BE2C (cell line): ENCODE measurements at regions not wholly inside any gene's neighbourhood (a gene's known extent, or its start where the extent isn't known, plus 50 kb on each side); places are given as distances from the start of the nearest gene placed in this dataset.

Source experiments
- DNase-seq: peaks from one replicate; pipeline ENCODE4 v3.0.0-alpha.2; 2020
- H3K27me3 ChIP-seq: fragments of 250-450 bp; sonication (Bioruptor Pico); 2 replicates; pipeline ENCODE4 v1.5.1; 2020; ENCODE audit warnings: mild to moderate bottlenecking
- H3K36me3 ChIP-seq: fragments of 250-450 bp; sonication (Bioruptor Pico); 2 replicates; pipeline ENCODE4 v1.5.1; 2020; ENCODE audit warnings: mild to moderate bottlenecking
- H3K4me1 ChIP-seq: fragments of 250-450 bp; sonication (Bioruptor Pico); 2 replicates; pipeline ENCODE4 v1.5.1; 2020
- H3K4me3 ChIP-seq: 2 replicates; pipeline ENCODE4 v1.5.1; 2011; ENCODE audit warnings: low read depth, low read length
- H3K9me3 ChIP-seq: fragments of 250-450 bp; sonication (Bioruptor Pico); 2 replicates; pipeline ENCODE4 v1.5.1; 2020
- TF ChIP-seq, protein P1 (sequence below): IDR thresholded peaks from 2 replicates; pipeline ENCODE4 v1.5.1; 2012; ENCODE audit warnings: mild to moderate bottlenecking, low read depth, low read length

DNA sequence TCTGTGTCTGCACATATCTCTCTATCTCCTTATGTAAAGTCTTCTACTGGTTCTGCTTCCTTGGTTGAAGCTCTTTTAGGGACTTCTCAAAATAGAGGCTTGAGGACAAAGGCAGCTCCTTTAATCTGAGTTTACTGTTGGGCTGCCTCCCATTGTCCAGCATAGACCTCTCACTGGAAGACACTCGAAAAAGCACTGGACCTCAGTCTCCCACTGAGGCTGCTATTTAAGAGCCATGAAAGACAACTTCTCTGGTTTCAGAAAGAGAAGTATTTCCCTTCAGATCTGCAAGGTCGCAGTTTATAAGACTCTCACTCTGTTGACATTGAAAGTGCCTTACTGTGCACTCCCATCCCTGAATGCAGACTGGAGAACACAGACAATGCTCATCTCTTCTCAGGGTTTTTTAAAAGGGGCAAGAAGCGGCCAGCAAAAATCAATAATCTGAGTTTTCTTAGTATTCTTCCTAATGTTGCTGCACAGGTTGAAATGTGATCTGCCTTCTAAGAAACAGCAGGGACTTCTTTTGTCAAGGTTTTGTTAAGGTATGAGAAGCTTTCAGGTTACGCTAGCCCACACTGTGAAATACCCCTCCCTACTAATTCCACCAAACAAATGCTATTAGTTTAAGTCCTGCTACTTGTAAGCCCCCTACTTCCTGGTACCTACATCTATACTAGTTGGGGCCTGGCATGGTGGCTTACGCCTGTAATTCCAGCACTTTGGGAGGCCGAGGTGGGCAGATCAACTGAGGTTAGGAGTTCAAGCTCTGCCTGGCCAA, 450.0 kb upstream of the SLC10A2 start:
- TF ChIP-seq, protein P1, sequence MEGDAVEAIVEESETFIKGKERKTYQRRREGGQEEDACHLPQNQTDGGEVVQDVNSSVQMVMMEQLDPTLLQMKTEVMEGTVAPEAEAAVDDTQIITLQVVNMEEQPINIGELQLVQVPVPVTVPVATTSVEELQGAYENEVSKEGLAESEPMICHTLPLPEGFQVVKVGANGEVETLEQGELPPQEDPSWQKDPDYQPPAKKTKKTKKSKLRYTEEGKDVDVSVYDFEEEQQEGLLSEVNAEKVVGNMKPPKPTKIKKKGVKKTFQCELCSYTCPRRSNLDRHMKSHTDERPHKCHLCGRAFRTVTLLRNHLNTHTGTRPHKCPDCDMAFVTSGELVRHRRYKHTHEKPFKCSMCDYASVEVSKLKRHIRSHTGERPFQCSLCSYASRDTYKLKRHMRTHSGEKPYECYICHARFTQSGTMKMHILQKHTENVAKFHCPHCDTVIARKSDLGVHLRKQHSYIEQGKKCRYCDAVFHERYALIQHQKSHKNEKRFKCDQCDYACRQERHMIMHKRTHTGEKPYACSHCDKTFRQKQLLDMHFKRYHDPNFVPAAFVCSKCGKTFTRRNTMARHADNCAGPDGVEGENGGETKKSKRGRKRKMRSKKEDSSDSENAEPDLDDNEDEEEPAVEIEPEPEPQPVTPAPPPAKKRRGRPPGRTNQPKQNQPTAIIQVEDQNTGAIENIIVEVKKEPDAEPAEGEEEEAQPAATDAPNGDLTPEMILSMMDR, result no peak
- no peak for DNase-seq
- no peak overlapping the region for H3K4me3 ChIP-seq
- peaks cover 9% of the 10 kb centered on the region; the same call in 1 of the 2 replicates for H3K4me1 ChIP-seq
- no peaks in the 10 kb centered on the region for H3K36me3 ChIP-seq
- no peaks in the 10 kb centered on the region for H3K27me3 ChIP-seq
- no peaks in the 10 kb centered on the region for H3K9me3 ChIP-seq

DNA sequence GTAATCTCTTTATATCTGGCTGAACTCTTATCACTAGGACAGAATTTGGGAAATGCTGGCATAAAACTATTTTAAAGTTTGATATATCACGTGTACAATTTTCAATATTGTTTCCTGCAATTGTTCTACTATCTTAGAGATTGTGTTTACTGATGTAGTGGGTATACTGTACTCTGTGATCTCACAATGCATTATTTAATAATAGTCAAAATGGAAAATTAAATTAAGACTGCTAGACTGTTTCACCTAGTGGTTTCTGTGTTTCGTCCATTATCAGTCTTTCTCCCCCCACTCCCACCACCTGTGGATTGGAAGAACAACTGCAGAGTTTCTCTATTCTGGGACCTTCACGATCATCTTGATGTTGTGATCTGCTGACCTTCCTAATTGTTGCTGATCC, 449.2 kb upstream of the SLC10A2 start:
- TF ChIP-seq, protein P1, result no peak
- no peaks in the 10 kb centered on the region for H3K9me3 ChIP-seq
- H3K4me3 ChIP-seq, result no peak overlapping the region
- no peaks in the 10 kb centered on the region for H3K36me3 ChIP-seq
- DNase-seq, result peak; percentile 38
- H3K27me3 ChIP-seq, result no peaks in the 10 kb centered on the region
- peaks cover 9% of the 10 kb centered on the region; the same call in 1 of the 2 replicates for H3K4me1 ChIP-seq

DNA sequence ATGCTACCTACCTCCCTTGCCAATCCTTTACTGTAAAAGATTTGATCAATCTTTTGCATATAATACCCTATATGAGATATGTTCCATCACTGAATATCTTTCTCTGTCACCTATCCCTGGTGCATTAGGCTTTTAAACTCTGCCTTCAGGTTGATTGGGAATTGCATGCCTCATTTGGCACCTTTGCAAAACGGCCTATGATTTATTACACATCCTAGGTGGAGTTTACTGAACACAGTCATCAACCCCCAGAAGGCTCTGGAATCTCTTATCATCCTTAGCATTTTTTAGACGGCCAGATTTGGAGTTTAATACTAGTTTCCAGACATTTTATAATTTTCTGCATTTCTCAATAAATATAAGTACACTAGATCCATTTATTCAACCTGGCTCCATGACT, 448.4 kb upstream of the SLC10A2 start:
- no peak for DNase-seq
- no peaks in the 10 kb centered on the region for H3K27me3 ChIP-seq
- no peaks in the 10 kb centered on the region for H3K9me3 ChIP-seq
- H3K4me3 ChIP-seq, result no peak overlapping the region
- H3K4me1 ChIP-seq, result peaks cover 9% of the 10 kb centered on the region; the same call in 1 of the 2 replicates
- TF ChIP-seq, protein P1, result no peak
- H3K36me3 ChIP-seq, result no peaks in the 10 kb centered on the region

DNA sequence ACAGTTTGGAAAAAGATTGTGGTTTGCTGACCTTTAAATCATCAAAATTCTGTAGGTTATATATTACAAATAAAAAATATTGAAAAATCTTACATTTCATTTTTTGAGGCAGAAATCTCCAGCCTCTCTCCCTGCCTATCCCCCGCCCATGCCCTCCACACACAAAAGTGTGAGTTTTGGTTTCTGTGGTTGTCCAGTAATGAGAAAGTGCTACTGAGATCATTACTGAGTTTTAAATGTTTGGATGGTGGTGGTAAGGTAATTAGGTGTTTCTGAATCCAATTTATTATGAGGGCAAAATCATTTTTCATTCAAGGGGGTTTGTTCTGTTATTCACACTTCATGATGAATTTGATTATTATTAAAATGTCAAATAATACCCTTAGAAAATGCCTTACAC, 448.0 kb upstream of the SLC10A2 start:
- H3K27me3 ChIP-seq, result no peaks in the 10 kb centered on the region
- H3K36me3 ChIP-seq, result no peaks in the 10 kb centered on the region
- no peak overlapping the region for H3K4me3 ChIP-seq
- H3K4me1 ChIP-seq, result peaks cover 9% of the 10 kb centered on the region; the same call in 1 of the 2 replicates
- no peaks in the 10 kb centered on the region for H3K9me3 ChIP-seq
- TF ChIP-seq, protein P1, result no peak
- DNase-seq, result no peak

DNA sequence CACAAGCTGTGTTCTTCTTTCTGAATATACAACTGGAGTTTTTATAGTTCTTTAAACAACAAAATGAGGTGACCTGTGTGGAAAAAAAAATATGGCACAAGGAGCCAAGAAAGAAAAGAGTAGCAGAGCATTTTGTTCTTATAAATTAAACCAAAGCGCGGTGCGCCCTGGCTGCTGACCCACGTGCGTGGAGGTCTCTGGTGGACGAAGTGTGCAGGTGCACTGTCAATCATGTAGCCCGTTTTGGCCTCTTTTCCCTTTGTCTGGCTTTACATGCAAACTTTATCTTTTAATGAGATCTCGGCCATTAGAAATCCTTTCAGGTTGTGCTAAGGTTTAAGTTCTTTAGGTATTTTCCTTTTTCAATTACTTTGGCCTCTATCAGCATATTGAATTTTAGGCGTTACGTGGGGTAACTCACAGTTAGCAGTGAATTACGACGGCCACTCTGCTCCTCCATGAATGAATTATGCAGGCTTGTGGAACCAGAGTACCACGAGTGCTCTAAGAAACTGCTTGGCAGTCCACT, 443.9 kb upstream of the SLC10A2 start:
- H3K4me3 ChIP-seq, result no peak overlapping the region
- peak; percentile 30 for DNase-seq
- no peaks in the 10 kb centered on the region for H3K27me3 ChIP-seq
- H3K36me3 ChIP-seq, result no peaks in the 10 kb centered on the region
- TF ChIP-seq, protein P1, result peak; percentile 46
- H3K9me3 ChIP-seq, result no peaks in the 10 kb centered on the region
- H3K4me1 ChIP-seq, result peaks cover 1% of the 10 kb centered on the region; the same call in 1 of the 2 replicates

DNA sequence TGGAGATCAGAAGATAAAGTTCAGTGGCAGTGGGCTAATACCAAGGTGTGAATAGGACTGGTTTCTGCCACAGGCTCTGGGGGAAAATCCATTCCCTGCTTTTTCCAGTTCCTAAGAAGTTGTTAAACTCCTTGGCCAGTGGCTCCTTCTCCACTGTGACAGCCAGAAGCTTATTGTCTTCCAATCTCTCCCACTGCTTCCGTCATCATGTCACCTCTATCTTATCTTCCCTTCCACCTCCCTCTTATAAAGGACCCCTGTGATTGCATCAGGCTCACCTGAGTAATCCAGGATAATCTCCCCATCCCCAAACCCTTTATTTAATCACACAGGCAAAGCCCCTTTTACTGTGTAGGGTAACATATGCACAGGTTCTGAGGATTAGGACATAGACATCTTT, 431.2 kb upstream of the SLC10A2 start:
- no peaks in the 10 kb centered on the region for H3K9me3 ChIP-seq
- H3K36me3 ChIP-seq, result no peaks in the 10 kb centered on the region
- TF ChIP-seq, protein P1, result no peak
- no peaks in the 10 kb centered on the region for H3K4me1 ChIP-seq
- no peaks in the 10 kb centered on the region for H3K27me3 ChIP-seq
- no peak for DNase-seq
- H3K4me3 ChIP-seq, result no peak overlapping the region
